Fibroblast of lung (primary cell): ENCODE measurements at regions not wholly inside any gene's neighbourhood (a gene's known extent, or its start where the extent isn't known, plus 50 kb on each side); places are given as distances from the start of the nearest gene placed in this dataset.

Experiments
- DNase-seq, 2 donors: peaks; one replicate each; pipeline versions ENCODE4 v3.0.0 to v3.0.0-alpha.2; 2010; ENCODE audit warnings: low read depth in 2 of 2
- H2AFZ ChIP-seq: 2 replicates; pipeline ENCODE4 v1.5.1; 2012; ENCODE audit warnings: low read length, control low read depth, inconsistent platforms
- H3K27ac ChIP-seq: 2 replicates; pipeline ENCODE4 v1.5.1; 2011; ENCODE audit warnings: low read length, control low read depth; ENCODE audit not compliant: insufficient read depth
- H3K27me3 ChIP-seq: 2 replicates; pipeline ENCODE4 v1.5.1; 2011; ENCODE audit warnings: mild to moderate bottlenecking, low read length; ENCODE audit not compliant: control insufficient read depth, insufficient read depth
- H3K36me3 ChIP-seq: 2 replicates; pipeline ENCODE4 v1.5.1; 2011; ENCODE audit warnings: low read length; ENCODE audit not compliant: control insufficient read depth, insufficient read depth
- H3K4me1 ChIP-seq: 2 replicates; pipeline ENCODE4 v1.5.1; 2011; ENCODE audit warnings: low read length; ENCODE audit not compliant: control insufficient read depth, insufficient read depth; ENCODE audit errors: extremely low read depth
- H3K4me2 ChIP-seq: 2 replicates; pipeline ENCODE4 v1.5.1; 2011; ENCODE audit warnings: low read length, control low read depth; ENCODE audit not compliant: insufficient read depth; ENCODE audit errors: extremely low read depth
- H3K4me3 ChIP-seq, 4 experiments: fragments of 200-600 bp in 1 of 4; sonication (generic) in 1 of 4; replicated peaks in 1 of 4; 2 replicates each; pipeline ENCODE4 v1.5.1; 2011 to 2016; ENCODE audit warnings: low read length in 4 of 4, low read depth in 3 of 4, mild to moderate bottlenecking in 3 of 4, control low read depth in 2 of 4, inconsistent platforms in 1 of 4, mixed read lengths in 1 of 4; ENCODE audit not compliant: insufficient read depth in 1 of 4; ENCODE audit errors: control extremely low read depth in 1 of 4
- H3K79me2 ChIP-seq: 2 replicates; pipeline ENCODE4 v1.5.1; 2012; ENCODE audit warnings: mild to moderate bottlenecking, low read length, inconsistent platforms; ENCODE audit not compliant: control insufficient read depth, insufficient read depth
- H3K9ac ChIP-seq: 2 replicates; pipeline ENCODE4 v1.5.1; 2011; ENCODE audit warnings: mild to moderate bottlenecking, low read length, control low read depth; ENCODE audit not compliant: insufficient read depth
- H3K9me3 ChIP-seq: 2 replicates; pipeline ENCODE4 v1.5.1; 2012; ENCODE audit warnings: low read depth, low read length; ENCODE audit not compliant: control insufficient read depth, insufficient read depth
- H4K20me1 ChIP-seq: 2 replicates; pipeline ENCODE4 v1.5.1; 2011; ENCODE audit warnings: low read length; ENCODE audit not compliant: control insufficient read depth, insufficient read depth; ENCODE audit errors: extremely low read depth
- EZH2 ChIP-seq: IDR thresholded peaks from 2 replicates; pipeline ENCODE4 v1.5.1; 2012; ENCODE audit warnings: low read length, control low read depth, mild to moderate bottlenecking; ENCODE audit errors: missing control alignments
- TF ChIP-seq, protein P1 (sequence below), 2 donors: IDR thresholded peaks in 1 of 2; conservative IDR thresholded peaks in 1 of 2; 1 replicate in 1 of 2; 2 replicates in 1 of 2; pipeline ENCODE4 v1.5.1; 2011 to 2012; ENCODE audit warnings: low read length in 2 of 2, control low read depth in 1 of 2, inconsistent platforms in 1 of 2, low read depth in 1 of 2, mild to moderate bottlenecking in 1 of 2

DNA sequence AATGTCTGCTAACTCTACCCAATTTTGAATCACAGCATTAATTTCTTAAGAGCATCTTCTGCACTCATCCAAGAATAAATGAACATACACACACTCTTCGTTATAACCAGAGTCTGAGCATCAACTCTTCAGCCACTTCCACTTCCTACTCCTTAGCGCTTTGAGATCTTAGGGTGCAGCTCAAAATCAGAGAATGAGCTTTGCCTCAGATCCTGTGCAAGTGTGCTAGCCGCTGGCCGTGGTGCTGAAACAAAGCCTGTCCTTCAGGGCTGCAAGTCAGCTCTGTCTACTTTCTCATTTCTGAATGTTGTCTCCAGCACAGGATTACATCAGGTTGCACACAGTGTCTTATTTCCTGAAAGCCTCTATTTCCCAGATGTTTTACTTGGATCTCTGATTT lies 165.4 kb downstream of the AIPL1 start:
- H3K4me1 ChIP-seq = no peaks in the 10 kb centered on the region
- H3K36me3 ChIP-seq = no peaks in the 10 kb centered on the region
- TF ChIP-seq EZH2 = no peak
- TF ChIP-seq, protein P1, sequence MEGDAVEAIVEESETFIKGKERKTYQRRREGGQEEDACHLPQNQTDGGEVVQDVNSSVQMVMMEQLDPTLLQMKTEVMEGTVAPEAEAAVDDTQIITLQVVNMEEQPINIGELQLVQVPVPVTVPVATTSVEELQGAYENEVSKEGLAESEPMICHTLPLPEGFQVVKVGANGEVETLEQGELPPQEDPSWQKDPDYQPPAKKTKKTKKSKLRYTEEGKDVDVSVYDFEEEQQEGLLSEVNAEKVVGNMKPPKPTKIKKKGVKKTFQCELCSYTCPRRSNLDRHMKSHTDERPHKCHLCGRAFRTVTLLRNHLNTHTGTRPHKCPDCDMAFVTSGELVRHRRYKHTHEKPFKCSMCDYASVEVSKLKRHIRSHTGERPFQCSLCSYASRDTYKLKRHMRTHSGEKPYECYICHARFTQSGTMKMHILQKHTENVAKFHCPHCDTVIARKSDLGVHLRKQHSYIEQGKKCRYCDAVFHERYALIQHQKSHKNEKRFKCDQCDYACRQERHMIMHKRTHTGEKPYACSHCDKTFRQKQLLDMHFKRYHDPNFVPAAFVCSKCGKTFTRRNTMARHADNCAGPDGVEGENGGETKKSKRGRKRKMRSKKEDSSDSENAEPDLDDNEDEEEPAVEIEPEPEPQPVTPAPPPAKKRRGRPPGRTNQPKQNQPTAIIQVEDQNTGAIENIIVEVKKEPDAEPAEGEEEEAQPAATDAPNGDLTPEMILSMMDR (conservative IDR thresholded peaks at IDR 0.05 in 1 of 2, IDR thresholded peaks at IDR 0.05 in 1 of 2; ENCODE audit: low read depth in 1 of 2, low read length in 2 of 2) = no peak
- H3K9me3 ChIP-seq = no peaks in the 10 kb centered on the region
- H3K27ac ChIP-seq = no peak overlapping the region
- no peak overlapping the region for H3K4me2 ChIP-seq
- H3K4me3 ChIP-seq = no peak overlapping the region
- H3K9ac ChIP-seq = no peak overlapping the region
- H2AFZ ChIP-seq = no peak overlapping the region
- peak; percentile 14 to 54 for DNase-seq
- H3K79me2 ChIP-seq = no peaks in the 10 kb centered on the region
- H3K27me3 ChIP-seq = no peaks in the 10 kb centered on the region
- H4K20me1 ChIP-seq = no peaks in the 10 kb centered on the region

DNA sequence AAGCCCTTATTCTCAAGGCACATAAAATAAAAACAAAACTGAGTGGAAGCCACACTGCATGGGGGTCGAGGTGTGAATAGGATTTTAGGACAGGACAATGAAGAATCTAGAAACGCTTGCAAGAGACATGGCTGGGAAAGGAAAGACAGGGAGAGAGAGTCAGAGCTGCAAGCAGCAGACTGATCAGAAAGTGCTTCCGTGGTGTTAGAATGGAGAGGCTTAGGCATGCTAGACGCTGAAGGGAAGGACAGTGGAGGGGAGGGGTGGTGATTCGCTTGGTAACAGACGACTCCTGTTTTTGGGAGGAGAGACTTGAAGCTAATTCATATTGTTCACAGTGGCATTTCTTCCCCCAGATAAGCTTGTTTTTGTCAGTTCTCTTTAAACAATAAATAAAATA lies 173.5 kb downstream of the AIPL1 start:
- TF ChIP-seq, protein P1 (conservative IDR thresholded peaks at IDR 0.05 in 1 of 2, IDR thresholded peaks at IDR 0.05 in 1 of 2; ENCODE audit: low read depth in 1 of 2, low read length in 2 of 2) = no peak
- TF ChIP-seq EZH2 = no peak
- no peaks in the 10 kb centered on the region for H3K36me3 ChIP-seq
- no peak overlapping the region for H3K4me3 ChIP-seq
- no peak overlapping the region for H2AFZ ChIP-seq
- H3K27me3 ChIP-seq = no peaks in the 10 kb centered on the region
- H3K9me3 ChIP-seq = no peaks in the 10 kb centered on the region
- no peaks in the 10 kb centered on the region for H3K4me1 ChIP-seq
- no peak overlapping the region for H3K4me2 ChIP-seq
- no peak for DNase-seq
- H3K9ac ChIP-seq = no peak overlapping the region
- H4K20me1 ChIP-seq = no peaks in the 10 kb centered on the region
- no peaks in the 10 kb centered on the region for H3K79me2 ChIP-seq
- no peak overlapping the region for H3K27ac ChIP-seq

DNA sequence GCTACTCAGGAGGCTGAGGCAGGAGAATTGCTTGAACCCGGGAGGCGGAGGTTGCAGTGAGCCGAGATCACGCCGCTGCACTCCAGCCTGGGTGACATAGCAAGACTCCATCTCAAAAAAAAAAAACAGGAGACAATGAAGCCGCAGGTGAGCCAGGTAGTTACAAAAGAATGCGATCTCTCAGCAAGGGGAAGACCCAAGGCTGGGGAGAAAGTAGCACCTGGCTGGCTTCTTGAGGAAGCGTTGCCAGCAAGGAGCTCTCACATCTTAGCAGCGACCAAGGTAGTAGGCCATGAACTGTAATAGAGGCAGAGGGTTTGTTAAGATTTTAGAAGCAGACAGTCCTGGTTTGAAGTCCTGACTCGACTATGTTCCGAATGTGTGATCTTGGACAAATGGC lies 175.0 kb downstream of the AIPL1 start:
- no peaks in the 10 kb centered on the region for H3K27me3 ChIP-seq

More for the DNA sequence above, 175.0 kb downstream of the AIPL1 start:
- Histone ChIP-seq H3K36me3 (no peaks in the 10 kb centered on the region), H3K4me3 (no peak overlapping the region), H3K9me3 (no peaks in the 10 kb centered on the region), H3K4me2 (no peak overlapping the region), H3K79me2 (no peaks in the 10 kb centered on the region), H3K27ac (no peak overlapping the region), H2AFZ (no peak overlapping the region), H3K9ac (no peak overlapping the region), H3K4me1 (no peaks in the 10 kb centered on the region), H4K20me1 (no peaks in the 10 kb centered on the region)
- no peak for DNase-seq
- no peak for TF ChIP-seq EZH2
- TF ChIP-seq, protein P1 (conservative IDR thresholded peaks at IDR 0.05 in 1 of 2, IDR thresholded peaks at IDR 0.05 in 1 of 2; ENCODE audit: low read depth in 1 of 2, low read length in 2 of 2) = no peak
